Central memory CD8-positive, alpha-beta T cell (primary cell): ENCODE measurements at regions not wholly inside any gene's neighbourhood (a gene's known extent, or its start where the extent isn't known, plus 50 kb on each side); places are given as distances from the start of the nearest gene placed in this dataset.

ENCODE experiments used
- ATAC-seq: fragments of 150-1000 bp; cut with Tn5 transposase; replicated peaks from 2 replicates; pipeline ENCODE4 v1.10.0; 2022; ENCODE audit warnings: mild to moderate bottlenecking, moderate FRiP score, moderate number of reproducible peaks; ENCODE audit not compliant: poor library complexity, severe bottlenecking; ENCODE audit errors: extremely low read depth
- DNase-seq, 2 donors: peaks; one replicate each; pipeline ENCODE4 v3.0.0; 2021; ENCODE audit warnings: low spot score in 2 of 2
- H3K27ac Mint-ChIP-seq: one replicate; pipeline ENCODE4 v1.8.0; 2022; ENCODE audit warnings: low read depth, mild to moderate bottlenecking, moderate library complexity, mixed read lengths
- H3K27me3 Mint-ChIP-seq: one replicate; pipeline ENCODE4 v1.8.0; 2022; ENCODE audit warnings: mixed read lengths
- H3K36me3 Mint-ChIP-seq: one replicate; pipeline ENCODE4 v1.8.0; 2022; ENCODE audit warnings: mild to moderate bottlenecking, moderate library complexity, mixed read lengths; ENCODE audit not compliant: insufficient read depth
- H3K4me1 Mint-ChIP-seq: one replicate; pipeline ENCODE4 v1.8.0; 2022; ENCODE audit warnings: mixed read lengths
- H3K4me3 Mint-ChIP-seq: one replicate; pipeline ENCODE4 v1.8.0; 2022; ENCODE audit warnings: mild to moderate bottlenecking, moderate library complexity, mixed read lengths
- H3K9me3 Mint-ChIP-seq: one replicate; pipeline ENCODE4 v1.8.0; 2022; ENCODE audit warnings: mixed read lengths

GRCh38 chr5:33223563-33224284 is 217.0 kb upstream of the TARS1 start:
- DNase-seq (no peak), ATAC-seq (no peak)
- H3K9me3 Mint-ChIP-seq, result peaks cover 20% of the 10 kb centered on the region
- no peaks in the 10 kb centered on the region for H3K36me3 Mint-ChIP-seq
- H3K27ac Mint-ChIP-seq, result no peak overlapping the region
- H3K4me1 Mint-ChIP-seq, result no peaks in the 10 kb centered on the region
- H3K4me3 Mint-ChIP-seq, result no peak overlapping the region
- H3K27me3 Mint-ChIP-seq, result no peaks in the 10 kb centered on the region

DNA sequence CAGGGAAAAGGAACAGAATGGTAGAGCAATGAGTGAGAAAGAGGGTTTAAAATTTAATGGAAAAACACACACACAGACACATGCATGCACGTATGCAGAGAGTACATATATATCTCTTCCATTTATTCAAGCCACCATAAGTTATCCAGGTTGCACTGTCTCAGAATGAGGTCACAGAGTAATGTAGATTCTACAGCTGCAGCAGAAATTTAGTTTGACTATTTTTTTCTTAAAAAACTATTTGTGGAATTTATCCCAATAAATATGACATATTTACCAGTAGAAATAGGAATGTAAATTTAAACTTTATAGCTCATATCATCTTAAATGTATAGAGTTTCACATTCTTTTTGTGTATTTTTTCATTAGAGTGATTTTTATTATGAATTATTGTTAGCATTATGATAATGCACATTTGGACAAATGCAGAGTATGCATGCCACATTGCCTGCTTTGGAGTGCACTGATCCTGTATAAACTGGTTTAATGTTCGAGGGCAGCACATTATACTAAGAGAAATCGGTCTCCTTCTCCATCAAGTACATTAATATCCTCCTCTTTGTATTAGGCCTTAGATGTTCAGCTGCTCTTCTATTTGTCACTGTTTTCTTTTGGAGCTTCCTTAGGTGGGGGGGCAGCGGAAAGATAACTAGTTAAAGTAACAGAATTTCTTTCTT is 216.3 kb upstream of the TARS1 start:
- H3K27ac Mint-ChIP-seq, result no peak overlapping the region
- DNase-seq (no peak), ATAC-seq (no peak)

DNA sequence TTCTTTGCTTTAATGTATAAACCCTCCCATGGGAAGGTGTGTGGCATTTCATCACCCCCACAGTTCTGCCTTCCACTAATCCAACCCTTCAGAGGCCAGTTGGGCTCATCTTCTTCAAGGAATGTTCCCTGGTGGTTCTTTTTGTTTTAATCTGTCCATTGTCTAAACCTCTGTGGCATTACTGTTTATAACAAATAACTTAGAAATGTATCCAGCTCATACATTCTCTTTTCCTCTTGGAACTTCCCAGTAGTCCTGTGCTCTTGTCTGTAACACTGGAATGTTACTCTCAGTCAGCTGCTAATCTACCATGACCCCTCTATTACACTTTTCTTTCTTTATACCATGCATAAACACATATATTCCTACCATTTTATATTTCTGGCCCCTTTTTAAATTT is 213.5 kb upstream of the TARS1 start:
- Mint-ChIP-seq H3K4me3 (no peak overlapping the region), H3K9me3 (peaks cover 25% of the 10 kb centered on the region), H3K27me3 (no peaks in the 10 kb centered on the region), H3K36me3 (peaks cover 2% of the 10 kb centered on the region), H3K4me1 (no peaks in the 10 kb centered on the region), H3K27ac (no peak overlapping the region)
- no peak for DNase-seq
- ATAC-seq, result no peak

More for the DNA sequence above, 216.3 kb upstream of the TARS1 start:
- Mint-ChIP-seq H3K4me3 (no peak overlapping the region), H3K4me1 (no peaks in the 10 kb centered on the region), H3K36me3 (no peaks in the 10 kb centered on the region), H3K9me3 (peaks cover 25% of the 10 kb centered on the region), H3K27me3 (no peaks in the 10 kb centered on the region)

DNA sequence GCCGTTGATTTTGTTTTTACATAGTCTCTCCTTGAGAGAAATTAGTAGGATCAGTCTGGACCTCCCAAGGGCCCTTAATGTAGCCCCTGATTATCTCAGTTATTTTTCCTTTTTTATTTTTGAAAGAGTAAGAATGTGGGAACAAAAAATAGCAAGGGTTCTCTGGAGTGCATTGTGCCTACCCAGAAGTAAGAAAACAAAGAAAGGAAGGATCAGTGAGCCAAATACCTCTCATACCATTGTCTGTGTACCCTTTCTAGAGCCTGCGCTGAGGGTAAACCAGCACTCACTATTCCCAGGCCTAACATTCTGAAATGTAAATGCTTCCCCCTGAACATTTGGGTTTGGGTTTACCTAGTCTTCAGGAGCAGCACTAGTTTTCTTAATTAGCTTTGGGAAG is 213.0 kb upstream of the TARS1 start:
- peaks cover 25% of the 10 kb centered on the region for H3K9me3 Mint-ChIP-seq
- peaks cover 2% of the 10 kb centered on the region for H3K36me3 Mint-ChIP-seq
- H3K4me3 Mint-ChIP-seq, result no peak overlapping the region
- no peak overlapping the region for H3K27ac Mint-ChIP-seq
- no peak for DNase-seq
- no peaks in the 10 kb centered on the region for H3K4me1 Mint-ChIP-seq
- ATAC-seq, result no peak
- H3K27me3 Mint-ChIP-seq, result no peaks in the 10 kb centered on the region

DNA sequence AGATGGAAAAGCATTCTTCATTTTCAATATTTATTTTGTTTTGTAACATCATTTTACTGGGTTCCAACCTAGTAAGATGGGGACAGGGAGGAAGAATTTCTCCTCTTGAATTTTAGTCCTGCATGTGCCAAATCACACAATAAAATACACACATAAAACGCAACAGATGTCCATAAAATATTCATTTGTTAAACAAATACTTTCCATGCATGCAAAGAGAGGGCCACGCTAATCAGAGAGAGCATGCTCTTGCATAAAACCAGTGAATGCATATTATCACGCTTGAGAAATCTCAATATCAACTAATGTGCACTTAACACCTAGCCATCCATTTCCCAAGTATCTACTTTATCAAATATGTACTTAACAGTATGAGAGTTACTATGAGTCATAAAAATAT is 212.6 kb upstream of the TARS1 start:
- no peaks in the 10 kb centered on the region for H3K4me1 Mint-ChIP-seq
- H3K9me3 Mint-ChIP-seq, result peaks cover 25% of the 10 kb centered on the region
- DNase-seq, result no peak
- no peak overlapping the region for H3K27ac Mint-ChIP-seq
- ATAC-seq, result no peak
- H3K36me3 Mint-ChIP-seq, result peaks cover 2% of the 10 kb centered on the region
- no peak overlapping the region for H3K4me3 Mint-ChIP-seq
- H3K27me3 Mint-ChIP-seq, result no peaks in the 10 kb centered on the region

- no peak overlapping the region for H3K4me3 Mint-ChIP-seq
- H3K27me3 Mint-ChIP-seq, result no peaks in the 10 kb centered on the region
- no peak for DNase-seq
- ATAC-seq, result no peak
- no peaks in the 10 kb centered on the region for H3K4me1 Mint-ChIP-seq
- H3K27ac Mint-ChIP-seq, result no peak overlapping the region
- H3K9me3 Mint-ChIP-seq, result peaks cover 25% of the 10 kb centered on the region
- peaks cover 2% of the 10 kb centered on the region for H3K36me3 Mint-ChIP-seq
These were observed 211.5 kb upstream of the TARS1 start for GRCh38 chr5:33229216-33229615.

- ATAC-seq (no peak), DNase-seq (no peak)
- Mint-ChIP-seq H3K9me3 (peaks cover 19% of the 10 kb centered on the region), H3K27ac (no peak overlapping the region), H3K4me1 (no peaks in the 10 kb centered on the region), H3K4me3 (no peak overlapping the region), H3K36me3 (peaks cover 2% of the 10 kb centered on the region), H3K27me3 (no peaks in the 10 kb centered on the region)
These were observed 210.2 kb upstream of the TARS1 start for GRCh38 chr5:33230467-33231078.

- Mint-ChIP-seq H3K36me3 (peaks cover 2% of the 10 kb centered on the region), H3K27ac (no peak overlapping the region), H3K4me3 (no peak overlapping the region), H3K9me3 (peaks cover 12% of the 10 kb centered on the region), H3K27me3 (no peaks in the 10 kb centered on the region), H3K4me1 (no peaks in the 10 kb centered on the region)
- no peak for ATAC-seq
- DNase-seq, result no peak
These were observed 209.5 kb upstream of the TARS1 start for GRCh38 chr5:33231214-33231710.

DNA sequence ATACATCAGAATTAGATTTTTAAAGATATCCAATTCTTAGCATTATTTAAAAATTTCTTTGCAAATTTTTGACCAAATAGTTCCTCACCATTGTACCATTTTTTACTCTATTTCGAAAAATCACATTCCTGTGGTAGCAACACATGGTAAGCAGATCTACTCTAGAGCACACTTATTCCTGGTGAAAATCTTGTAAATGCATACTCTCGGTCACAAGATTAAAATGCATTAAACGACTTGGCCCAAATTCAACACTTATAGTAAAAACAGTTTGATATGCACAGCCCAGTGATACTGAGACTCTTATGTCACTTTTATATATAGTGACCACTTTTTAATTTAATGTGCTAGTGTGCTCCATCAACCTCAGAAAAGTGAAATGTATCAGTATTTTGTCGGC is 208.8 kb upstream of the TARS1 start:
- Mint-ChIP-seq H3K4me1 (no peaks in the 10 kb centered on the region), H3K36me3 (peaks cover 2% of the 10 kb centered on the region), H3K27ac (no peak overlapping the region), H3K9me3 (peaks cover 14% of the 10 kb centered on the region), H3K4me3 (no peak overlapping the region), H3K27me3 (no peaks in the 10 kb centered on the region)
- no peak for ATAC-seq
- DNase-seq, result no peak

DNA sequence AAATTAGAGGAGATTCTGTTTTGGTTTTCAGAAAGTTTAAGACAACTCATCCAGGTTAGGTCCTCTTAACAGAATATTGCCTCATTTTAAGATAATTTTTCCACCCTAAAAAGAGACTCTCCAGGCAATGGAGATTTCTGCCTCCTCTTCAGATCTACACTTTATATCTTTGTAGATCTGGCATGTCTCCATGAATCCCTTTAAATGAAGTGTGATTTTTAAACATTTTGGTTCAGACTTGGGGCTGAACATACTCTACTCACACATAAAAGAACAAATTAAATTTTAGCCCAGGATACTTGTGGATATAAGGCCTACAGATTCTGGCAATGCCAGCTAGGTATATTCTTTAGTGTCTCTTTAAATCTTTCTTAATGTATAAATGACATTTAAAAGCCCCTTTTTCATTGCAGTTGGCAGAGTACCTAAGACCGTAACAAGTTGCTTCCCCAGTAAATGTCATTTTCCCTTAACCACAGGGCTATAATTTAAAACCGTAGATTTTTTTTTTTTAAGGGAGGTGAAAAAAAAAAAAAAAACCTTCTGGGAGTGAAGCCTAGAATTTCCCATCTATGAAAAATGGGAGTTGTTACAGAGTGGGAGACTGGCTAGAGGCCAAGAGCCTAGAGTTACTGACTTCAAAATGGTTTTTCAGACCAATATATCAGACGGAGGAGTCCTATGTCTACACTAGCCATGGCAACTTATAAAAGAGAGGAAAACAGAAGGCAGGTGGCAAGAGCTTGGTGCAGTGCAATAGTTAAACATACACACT is 207.8 kb upstream of the TARS1 start:
- peaks cover 2% of the 10 kb centered on the region for H3K36me3 Mint-ChIP-seq
- H3K4me3 Mint-ChIP-seq, result no peak overlapping the region
- ATAC-seq (no peak), DNase-seq (no peak)
- H3K9me3 Mint-ChIP-seq, result peaks cover 13% of the 10 kb centered on the region
- H3K27me3 Mint-ChIP-seq, result no peaks in the 10 kb centered on the region
- no peak overlapping the region for H3K27ac Mint-ChIP-seq
- no peaks in the 10 kb centered on the region for H3K4me1 Mint-ChIP-seq

DNA sequence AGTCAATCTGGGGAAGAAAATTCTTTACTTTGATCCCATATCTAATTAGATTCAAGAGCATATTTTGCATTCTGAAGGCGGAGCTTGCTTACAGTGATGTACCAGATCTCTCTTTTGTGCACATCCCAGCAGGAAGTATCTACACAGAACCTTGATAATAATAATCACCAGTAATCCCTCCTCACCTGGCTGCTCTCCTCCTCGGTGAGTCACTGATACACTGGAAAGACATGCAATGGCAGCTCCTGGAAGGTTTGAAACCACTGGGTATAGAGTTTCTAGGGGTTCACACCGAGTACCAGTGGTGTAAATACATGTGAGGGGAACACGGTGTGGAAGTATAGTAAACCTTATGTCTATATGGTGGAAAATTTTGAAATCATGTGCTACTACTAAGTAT is 205.5 kb upstream of the TARS1 start:
- ATAC-seq (no peak), DNase-seq (no peak)
- H3K27ac Mint-ChIP-seq, result no peak overlapping the region
- H3K4me1 Mint-ChIP-seq, result no peaks in the 10 kb centered on the region
- H3K4me3 Mint-ChIP-seq, result no peak overlapping the region
- H3K36me3 Mint-ChIP-seq, result peaks cover 2% of the 10 kb centered on the region
- peaks cover 7% of the 10 kb centered on the region for H3K9me3 Mint-ChIP-seq
- no peaks in the 10 kb centered on the region for H3K27me3 Mint-ChIP-seq

DNA sequence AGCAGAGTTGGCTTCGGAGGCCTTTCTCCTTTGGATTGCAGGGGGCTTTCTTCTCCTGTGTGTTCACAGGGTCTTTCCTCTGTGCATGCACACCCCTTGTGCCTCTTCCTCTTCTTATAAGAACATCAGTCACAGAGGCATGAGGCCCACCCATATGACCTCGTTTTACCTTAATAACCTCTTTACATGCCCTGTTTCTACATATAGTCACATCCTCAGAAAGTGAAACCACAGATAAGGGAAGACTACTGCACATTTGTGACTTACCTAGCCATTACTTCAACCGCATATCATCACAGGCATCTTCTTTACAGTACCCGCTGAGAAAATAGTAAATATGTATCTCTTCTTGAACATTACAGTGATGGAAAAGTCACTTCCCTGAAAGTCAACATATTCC is 204.9 kb upstream of the TARS1 start:
- Mint-ChIP-seq H3K36me3 (peaks cover 2% of the 10 kb centered on the region), H3K4me3 (no peak overlapping the region), H3K4me1 (no peaks in the 10 kb centered on the region), H3K9me3 (peaks cover 7% of the 10 kb centered on the region), H3K27ac (no peak overlapping the region), H3K27me3 (no peaks in the 10 kb centered on the region)
- no peak for ATAC-seq
- no peak for DNase-seq
